ENCODE measurements at regions not wholly inside any gene's neighbourhood (a gene's known extent, or its start where the extent isn't known, plus 50 kb on each side); places are given as distances from the start of the nearest gene placed in this dataset.

DNA sequence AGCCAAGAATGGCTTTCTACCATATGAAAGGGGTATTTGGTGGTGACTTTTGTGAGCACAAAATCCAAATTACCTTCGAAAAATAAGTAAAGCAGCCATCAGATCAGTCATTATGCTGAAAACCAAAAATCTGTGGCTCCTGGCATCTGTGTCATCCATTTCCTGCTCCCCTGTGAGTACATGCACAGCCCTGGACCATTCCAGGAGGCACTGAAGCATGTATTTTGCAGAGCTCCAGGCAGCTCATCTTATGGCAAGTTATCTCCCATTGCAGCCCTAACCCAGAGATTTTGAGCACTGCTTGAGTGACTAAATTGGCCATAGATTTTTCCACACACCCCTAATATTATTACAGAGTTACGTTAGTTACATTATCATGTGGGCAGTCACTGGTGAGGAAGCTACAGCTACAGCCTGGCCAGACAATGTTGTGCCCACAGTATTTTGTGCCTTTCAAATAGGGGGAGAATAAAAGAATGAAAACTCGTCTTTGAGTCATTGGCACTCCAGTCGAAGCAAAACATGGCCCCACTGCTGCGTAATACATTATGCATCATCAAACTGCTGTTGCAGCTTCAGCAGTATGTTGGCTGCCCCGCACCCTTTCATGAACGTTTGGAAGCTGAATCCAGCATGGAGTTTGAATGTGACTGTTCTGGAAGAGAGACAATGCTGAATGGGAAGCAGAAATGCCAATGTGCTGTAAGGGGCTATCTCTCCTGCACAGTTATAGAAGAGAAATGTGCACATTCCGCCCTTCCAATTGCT is 702.2 kb downstream of the RNF144A start:
- TF ChIP-seq, protein P1, sequence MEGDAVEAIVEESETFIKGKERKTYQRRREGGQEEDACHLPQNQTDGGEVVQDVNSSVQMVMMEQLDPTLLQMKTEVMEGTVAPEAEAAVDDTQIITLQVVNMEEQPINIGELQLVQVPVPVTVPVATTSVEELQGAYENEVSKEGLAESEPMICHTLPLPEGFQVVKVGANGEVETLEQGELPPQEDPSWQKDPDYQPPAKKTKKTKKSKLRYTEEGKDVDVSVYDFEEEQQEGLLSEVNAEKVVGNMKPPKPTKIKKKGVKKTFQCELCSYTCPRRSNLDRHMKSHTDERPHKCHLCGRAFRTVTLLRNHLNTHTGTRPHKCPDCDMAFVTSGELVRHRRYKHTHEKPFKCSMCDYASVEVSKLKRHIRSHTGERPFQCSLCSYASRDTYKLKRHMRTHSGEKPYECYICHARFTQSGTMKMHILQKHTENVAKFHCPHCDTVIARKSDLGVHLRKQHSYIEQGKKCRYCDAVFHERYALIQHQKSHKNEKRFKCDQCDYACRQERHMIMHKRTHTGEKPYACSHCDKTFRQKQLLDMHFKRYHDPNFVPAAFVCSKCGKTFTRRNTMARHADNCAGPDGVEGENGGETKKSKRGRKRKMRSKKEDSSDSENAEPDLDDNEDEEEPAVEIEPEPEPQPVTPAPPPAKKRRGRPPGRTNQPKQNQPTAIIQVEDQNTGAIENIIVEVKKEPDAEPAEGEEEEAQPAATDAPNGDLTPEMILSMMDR (IDR thresholded peaks at IDR 0.05; ENCODE audit: low read length), result no peak
- TF ChIP-seq EZH2 (optimal IDR thresholded peaks at IDR 0.05; ENCODE audit: low read depth, low read length), result no peak
